ENCODE measurements at regions not wholly inside any gene's neighbourhood (a gene's known extent, or its start where the extent isn't known, plus 50 kb on each side); places are given as distances from the start of the nearest gene placed in this dataset.
"Not testable (repeated sequence)": the region's sequence is repeated elsewhere in the genome, so short reads cannot be mapped to it uniquely, and the experiment has no call there.

DNA sequence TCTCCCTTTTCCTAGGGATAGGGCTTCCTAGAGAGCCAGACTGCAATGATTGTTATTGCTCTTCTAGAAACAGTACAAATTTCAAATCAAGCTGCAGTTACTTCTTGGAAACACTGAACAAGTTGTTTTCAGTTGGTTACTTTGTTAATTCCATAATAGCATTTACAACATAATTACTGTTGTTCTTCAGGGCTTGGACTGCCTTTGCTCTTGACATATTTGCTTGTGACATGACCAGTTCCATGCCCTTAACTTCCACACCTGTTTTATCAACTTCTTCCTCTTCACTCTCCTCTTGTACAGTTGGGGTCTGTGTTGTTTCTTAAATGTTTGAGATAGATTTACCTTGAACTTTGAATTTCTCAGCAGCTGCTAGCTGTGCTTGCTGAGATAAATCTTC, 104.4 kb downstream of the SEC23IP start:
- DNase-seq (ENCODE audit: low spot score) = no peak

DNA sequence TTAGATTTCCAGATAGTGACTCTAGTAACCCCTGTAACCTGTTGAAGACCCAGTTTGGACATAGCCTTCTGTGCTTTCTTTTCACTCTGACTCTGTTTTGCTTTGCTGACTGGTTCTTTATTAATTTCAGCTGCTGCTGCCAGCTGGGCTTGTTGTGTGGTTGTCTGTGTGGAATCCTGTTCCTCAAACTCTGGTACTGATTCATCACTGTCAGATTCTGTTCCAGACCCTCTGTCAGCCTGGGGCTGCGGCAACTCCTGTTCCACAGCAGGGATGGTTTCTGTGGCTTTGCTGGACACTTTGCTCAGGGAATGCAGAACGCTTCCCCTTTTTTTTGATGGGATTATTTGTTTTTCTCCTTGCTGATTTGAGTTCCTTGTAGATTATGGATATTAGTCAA, 104.9 kb downstream of the SEC23IP start:
- DNase-seq (ENCODE audit: low spot score) = no peak

DNA sequence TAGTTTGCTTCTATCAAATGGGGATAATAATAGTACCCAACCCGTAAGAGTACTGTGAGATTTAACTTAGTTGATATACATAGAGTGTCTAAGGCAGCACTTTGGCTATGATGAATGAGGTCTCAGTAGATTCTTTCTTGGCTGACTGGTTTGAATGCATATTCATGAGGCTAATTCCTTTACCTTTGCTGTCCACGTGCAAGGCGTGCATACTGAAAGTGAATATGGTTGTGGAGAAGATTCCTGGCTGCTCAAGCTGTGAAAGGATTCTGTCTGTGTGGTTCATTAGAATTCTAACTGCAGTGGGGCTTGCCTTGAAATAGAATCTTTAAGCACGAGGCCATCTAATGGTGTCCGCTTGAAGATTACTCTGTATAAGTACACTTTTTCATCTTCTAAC, 110.3 kb downstream of the SEC23IP start:
- DNase-seq (ENCODE audit: low spot score) = no peak

DNA sequence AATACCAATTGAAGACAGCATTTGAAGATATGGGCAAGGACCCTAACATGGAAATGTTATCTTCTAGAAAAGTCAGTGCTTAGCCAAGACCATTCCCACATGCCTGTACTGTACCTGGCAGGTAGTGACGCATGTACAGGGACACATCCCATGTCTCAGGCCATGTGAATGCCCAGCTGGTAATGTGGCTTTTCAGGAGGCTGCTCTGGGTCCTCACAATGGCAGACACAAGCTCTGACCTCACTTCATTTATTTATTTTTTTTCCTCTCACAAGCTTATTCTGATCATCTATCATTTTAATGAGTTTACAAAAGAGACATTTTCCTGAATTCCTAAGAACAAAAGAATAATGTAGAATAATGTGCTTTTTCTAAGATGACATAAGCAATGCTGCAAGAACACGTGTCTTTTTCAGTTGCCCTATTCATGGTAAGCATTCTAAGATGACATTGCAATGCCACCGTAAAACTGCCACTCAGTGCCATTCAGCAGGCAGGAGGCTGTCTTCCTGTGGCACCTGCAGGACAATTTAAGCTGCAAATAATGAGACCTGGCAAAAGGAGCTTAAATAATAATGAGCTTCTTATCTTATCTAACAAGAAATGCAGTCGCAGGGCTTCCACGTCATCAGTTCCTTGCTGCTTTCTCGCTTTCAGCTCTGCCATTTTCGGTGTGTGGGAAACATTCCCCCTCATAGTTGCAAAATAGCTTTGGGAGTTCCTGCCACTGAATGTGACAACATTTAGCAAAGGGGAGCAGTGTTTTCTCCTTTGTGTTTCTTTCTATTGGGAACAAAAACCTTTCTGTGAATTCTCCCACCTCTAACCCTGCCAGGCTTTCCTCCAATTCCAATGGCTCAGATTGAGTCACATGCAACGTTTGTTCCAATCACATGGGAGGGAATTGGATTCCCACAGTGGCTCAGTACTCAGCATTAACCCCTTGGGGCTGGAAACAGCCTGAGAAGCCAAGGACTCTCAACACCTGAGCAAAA, 113.0 kb downstream of the SEC23IP start:
- DNase-seq (ENCODE audit: low spot score) = peak; percentile 48

DNA sequence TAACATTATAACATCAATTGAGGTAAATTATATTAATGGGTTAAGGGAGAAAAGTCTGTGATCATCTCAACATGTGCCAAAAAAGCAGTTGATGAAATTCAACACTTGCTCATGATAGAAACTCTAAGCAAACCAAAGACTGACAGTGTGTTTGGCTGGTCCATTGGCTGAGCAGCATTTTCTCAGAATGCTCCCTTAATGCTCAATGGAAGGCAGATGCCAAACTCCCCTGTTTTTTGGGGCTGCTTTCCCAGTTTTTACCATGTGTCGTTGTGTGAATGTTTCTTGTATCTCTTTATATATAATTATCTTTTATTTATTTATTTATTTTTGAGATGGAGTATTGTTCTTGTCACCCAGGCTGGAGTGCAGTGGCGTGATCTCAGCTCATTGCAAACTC, 114.7 kb downstream of the SEC23IP start:
- DNase-seq (ENCODE audit: low spot score) = no peak

DNA sequence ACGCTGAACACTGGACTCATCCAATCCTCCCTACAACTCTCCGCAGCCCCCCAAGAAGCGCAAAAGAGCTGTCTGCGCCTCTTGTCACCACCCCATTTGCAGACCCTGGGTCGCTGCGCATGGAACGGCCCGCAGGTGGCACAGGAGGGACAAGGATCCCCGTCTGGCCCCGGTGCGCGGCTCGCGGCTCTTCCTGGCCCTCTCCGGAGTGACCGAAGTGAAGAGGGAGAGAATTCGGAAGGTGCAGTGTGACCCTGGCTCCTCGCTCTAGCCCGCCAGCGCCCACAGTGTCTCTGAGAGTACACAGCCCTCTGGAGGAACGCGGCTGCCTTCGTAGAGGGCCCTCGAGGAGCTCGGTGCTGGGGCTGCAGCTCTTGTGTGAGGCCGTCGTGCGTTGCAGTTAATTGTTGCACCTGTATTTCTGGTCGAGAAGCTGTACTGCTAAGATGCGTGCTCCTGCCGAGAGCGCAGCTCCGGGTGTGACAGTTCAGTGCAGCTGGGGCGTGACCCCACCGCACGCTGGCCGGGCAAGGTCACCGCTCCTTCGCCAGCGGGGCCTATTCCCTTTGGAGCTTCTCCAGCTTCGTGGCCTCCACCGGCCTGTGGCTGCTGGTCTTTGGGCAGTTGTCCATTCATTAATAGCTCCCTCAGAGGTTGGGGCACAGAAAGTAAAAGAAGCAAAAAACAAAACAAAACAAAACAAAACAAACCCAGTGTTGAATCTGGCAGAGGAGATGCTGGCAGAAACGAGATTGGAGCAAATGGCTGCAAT, 119.0 kb downstream of the SEC23IP start:
- peak; percentile 29 for DNase-seq (ENCODE audit: low spot score)

DNA sequence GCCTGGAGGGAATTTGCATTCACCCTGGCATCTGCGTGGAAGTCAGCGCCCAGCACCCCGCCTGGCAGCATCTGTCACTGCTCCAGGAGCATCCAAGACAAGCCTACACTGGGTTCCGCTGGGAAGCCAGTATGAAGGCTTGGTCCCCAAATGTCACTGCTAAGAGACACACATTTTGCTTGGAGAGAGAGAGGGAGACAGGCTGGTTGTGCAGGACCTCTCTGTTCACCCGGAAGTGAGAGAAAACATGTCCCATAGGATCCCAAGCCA, 119.5 kb downstream of the SEC23IP start:
- DNase-seq (ENCODE audit: low spot score) = no peak

DNA sequence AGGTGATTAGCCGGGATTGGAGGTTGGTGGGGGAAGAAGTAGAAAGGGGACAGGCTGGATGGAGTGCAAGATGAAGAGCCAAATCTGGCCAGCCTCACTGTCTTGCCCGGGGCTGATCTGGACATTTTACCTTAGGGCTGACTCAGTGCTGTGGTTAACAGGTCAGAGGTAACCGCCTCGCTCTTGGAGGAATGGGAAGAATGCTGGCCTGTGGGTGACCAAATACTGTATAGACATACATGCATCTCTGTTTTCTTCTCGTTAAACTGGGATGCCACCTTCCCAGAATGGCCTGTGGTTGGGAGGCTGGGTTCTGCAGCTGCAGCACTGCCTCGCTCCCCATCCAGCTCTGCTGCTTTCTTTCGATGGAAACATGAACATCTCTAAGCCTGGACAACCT, 120.0 kb downstream of the SEC23IP start:
- DNase-seq (ENCODE audit: low spot score) = no peak

DNA sequence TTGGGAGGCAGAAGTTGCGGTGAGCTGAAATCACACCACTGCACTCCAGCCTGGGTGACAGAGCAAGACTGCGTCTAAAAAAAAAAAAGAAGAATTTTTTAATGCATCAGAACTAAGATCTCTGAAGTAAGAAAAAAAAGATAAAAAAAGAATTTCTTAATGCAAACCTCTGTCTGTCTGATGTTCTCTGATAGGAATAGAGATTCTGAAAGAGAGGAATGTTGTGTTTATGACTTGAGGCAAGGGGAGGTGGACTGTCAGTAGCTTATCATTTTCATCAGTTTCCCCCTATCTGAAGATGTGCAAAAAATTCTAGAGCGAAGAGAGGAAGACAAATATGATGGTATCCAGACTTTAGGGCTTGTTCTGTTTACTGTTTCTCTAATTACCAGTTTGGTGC, 121.5 kb downstream of the SEC23IP start:
- no peak for DNase-seq (ENCODE audit: low spot score)

DNA sequence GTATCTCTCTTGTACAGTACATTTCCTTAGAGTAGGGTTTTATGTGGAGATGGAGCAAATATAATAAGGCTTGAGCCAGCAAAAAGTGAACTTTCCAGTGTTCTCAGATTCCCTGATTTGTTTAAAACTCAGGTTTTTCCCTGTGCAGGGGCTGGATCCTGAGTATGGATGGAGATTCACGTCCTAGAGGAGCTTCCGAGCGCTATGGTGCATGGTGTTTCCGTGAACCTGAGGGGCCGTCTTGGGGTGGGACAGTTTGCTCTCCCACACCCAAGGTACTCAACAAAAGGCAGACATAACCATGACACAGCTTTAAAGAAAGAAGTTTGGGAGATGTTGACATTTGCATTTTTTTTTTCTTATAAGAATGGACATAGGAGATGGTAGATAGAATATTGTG, 122.5 kb downstream of the SEC23IP start:
- DNase-seq (ENCODE audit: low spot score) = no peak

DNA sequence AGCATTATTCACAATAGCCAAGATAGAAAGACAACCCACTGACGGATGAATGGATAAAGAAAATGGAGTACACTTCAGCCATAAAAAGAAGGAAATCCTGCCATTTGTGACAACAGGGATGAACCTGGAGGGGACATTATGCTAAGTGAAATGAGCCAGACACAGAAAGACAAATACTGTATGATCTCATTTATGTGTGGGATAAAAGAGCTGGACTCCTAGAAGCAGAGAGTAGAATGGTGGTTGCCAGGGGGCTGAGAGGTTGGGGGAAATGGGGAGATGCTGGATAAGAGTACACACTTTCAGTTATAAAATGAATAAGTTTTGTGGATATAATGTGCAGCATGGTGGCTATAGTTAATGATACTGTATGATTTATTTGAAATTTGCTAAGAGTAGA, 124.4 kb downstream of the SEC23IP start:
- DNase-seq (ENCODE audit: low spot score) = no peak

DNA sequence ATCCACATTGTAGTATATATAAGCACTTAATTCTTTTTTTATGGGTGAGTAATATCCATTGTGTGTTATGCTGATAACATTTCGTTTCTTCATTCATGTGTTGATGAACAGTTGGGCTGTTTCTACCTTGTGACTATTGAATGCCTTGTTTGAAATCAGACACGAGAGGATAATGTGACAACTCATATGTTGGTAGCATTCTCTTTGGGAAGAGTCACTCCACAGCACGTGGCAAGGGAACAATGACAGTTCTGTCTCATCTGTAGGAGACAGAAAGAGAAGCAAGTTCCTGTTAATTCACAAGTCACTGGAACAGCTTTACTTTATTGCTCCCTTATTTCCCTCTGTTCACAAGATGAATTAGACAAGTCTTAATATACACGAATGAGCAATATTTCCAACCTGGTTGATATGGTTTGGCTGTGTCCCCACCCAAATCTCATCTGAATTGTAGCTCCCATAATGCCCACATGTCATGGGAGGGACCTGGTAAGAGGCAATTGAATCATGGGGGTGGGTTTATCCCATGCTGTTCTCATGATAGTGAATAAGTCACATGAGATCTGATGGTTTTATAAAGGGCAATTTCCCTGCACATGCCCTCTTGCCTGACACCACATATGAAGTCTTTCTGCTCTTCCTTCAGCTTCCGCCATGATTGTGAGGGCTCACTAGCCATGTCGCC, 125.3 kb downstream of the SEC23IP start:
- DNase-seq (ENCODE audit: low spot score) = no peak

DNA sequence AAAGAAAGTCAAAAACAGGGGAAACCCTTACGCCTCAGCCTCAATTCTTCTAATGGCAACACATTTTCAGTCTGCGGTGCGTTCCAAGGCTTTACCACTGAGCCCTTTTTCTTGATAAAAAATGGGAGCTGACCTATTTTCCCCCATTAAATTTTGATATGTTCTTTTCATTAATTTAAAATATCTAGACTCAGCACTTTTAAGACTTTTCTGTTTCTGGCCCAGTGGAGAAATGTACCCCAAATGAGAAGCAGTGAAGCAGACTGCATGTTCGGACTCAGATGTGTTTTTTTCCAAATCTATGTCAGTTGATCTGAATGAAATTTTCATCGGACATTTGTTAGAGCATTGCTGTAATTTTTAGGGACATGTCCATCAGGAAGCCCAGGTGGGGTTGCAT, 126.2 kb downstream of the SEC23IP start:
- DNase-seq (ENCODE audit: low spot score) = no peak

DNA sequence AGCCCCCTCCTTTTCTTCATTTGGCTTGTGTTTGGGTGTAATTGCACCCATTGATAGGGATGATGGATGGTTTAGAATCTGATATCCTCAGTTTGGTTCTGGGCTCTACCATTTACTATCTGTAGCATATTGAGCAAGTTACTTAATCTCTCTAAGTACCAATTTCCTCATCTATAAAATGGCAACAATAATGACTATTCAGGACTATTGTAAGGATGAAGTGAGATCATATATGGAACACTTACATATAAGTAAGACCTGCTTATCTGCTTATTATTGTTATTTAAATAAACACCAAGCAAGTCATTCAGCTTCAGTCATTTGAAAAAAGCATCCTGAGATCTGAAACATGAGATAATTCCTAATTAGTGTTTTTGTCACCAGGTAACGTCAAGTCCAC, 127.0 kb downstream of the SEC23IP start:
- DNase-seq (ENCODE audit: low spot score) = no peak

DNA sequence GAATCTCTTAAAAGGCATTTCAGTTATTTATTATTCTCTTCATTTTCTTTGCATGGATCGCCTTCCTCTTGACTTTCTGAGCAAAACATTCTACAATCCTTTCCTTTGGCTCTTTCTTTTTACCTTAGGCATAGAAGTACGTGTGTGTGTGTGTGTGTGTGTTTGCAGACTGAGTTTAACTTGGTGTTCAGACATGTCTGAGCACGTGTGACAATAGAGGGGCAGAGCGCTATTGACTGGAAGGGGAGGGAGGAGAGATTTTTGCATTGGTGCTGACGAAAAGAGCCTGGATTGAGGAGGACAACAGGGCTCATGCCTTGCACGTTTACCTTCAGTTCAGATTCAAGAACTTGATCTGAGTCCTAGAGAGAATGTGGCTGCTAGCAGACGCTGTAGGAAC, 129.8 kb downstream of the SEC23IP start:
- DNase-seq (ENCODE audit: low spot score) = no peak

DNA sequence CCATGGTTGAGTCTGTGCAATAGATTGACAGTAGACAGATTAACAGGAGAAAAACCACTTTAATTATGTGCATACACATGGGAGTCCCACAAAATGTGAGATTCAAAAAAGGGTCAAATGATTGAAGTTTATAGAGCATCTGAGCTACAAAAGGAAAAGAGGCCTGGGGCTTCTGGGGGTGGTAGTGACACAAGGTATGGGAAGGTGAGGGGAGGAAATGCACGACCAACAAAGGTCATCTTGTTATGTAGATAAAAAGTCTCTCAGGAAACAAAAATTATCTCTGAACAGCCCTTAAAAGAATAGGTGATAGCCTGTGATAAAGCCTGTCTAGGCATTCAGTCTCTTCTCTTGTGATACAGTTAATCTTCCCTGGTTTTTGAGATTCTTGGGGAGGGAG, 141.7 kb downstream of the SEC23IP start:
- DNase-seq (ENCODE audit: low spot score) = no peak

DNA sequence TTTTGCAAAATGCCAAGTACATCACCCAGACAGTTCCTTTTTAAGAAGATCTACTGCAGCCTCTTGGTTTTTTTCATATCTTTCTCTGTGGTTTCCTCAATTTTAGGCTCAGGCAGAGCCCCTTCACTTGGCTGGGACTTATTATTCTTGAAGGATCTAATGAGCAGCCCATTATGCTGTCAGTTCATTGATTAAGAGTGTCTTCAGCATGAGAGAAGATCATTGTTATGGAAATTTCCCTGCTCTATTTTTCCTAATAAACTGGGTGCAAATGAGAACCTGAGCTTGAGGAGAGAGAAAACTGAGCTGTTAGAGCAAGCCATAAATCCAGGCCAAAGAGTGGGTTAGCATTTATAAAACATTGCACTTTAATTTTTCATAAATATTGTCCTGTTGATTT, 146.5 kb downstream of the SEC23IP start:
- DNase-seq (ENCODE audit: low spot score) = no peak

DNA sequence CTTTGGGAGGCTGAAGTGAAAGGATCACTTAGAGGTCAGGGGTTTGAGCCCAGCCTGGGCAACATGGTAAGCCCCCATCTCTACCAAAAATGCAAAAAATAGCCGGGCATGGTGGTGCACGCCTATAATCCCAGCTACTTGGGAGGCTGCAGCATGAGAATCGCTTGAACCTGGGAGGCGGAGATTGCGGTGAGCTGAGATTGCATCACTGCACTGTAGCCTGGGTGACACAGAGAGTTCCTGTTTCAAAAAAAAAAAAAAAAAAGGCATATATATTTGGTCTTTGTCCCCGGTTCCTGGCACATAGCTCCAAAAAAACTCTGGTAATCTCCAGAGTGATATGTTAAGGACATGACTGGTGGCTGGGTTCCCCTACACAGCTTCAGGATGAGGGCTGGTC, 147.3 kb downstream of the SEC23IP start:
- DNase-seq (ENCODE audit: low spot score) = no peak

DNA sequence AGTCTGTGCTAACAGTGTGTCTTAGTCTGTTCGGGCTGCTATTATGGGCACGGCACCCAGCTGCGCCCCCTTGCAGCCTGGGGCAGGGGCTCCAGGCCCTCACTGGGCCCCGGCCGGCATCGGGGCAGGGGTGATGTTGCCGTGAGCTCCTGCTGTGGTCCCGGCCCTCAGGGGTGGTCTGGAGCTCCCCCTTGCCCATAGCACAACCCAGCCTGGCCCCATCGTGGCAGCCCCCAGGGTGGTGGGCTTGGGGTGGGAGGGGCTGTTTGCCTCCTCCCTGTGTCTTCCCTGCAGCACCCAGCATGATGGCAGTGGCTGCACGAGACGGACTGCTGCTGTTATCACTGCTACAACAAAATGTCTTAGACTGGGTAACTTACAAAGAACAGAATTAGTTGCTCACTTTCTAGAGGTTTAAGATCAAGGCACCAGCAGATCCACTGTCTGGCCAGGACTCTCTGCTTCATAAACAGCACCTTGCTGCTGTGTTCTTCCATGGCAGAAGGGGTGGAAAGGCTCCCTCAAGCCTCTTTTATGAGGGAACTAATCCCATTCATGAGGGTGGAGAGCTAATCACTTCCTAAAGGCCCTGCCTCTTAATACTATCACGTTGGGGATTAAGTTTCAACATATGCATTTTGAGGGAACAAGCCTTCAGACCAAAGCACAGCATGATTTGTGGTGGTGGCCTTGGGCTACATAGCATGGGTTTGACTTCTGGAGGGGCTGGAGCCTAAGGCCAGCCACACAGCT, 149.5 kb downstream of the SEC23IP start:
- DNase-seq (ENCODE audit: low spot score) = no peak

DNA sequence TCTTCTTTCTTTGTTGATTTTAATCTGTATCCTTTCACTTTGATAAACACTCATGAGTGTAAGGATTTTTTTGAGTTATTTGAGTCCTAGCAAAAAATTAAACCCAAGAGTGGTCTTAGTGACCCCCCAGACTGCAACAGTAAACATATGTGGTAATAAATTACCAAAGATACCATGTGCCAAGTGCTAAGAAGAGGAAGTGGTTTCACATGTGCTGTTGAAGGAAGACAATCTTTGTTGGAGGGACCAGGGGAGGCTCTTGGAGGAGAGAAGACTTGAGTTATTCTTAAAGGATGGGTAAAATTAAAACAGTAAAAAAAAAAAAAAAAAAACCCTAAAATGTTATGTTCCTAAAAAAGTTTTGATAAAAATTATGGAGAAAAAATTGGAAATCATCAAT, 150.2 kb downstream of the SEC23IP start:
- DNase-seq (ENCODE audit: low spot score) = no peak

DNA sequence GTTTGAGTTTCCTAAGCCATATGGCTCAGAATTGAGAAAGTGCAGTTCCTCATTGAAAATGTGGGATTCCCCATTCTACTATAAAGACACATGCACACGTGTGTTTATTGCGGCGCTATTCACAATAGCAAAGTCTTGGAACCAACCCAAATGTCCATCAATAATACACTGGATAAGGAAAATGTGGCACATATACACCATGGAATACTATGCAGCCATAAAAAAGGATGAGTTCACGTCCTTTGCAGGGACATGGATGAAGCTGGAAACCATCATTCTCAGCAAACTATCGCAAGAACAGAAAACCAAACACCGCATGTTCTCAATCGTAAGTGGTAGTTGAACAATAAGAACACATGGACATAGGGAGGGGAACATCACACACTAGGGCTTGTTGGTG, 154.8 kb downstream of the SEC23IP start:
- not testable (repeated sequence) for DNase-seq (ENCODE audit: low spot score)

DNA sequence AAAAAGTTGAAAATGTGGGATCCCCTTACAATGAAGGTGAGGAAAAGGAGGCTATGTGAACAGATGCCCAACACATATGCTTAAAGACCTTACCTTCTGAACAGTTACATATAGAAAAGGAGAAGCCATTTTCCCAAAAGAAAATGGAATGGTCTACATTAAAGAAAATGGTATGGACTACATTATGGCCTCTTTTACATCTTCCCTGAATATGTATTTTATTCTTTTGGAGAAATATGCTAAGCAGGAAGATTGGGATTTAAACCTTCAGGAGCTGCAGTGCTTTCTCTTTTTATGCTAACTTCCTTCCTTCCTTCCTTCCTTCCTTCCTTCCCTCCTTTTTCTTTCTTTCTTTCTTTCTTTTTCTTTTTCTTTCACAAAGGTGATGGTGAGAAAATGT, 155.4 kb downstream of the SEC23IP start:
- no peak for DNase-seq (ENCODE audit: low spot score)

Measured in D341Med (cell line).